NCI-H2227 (cell line): ENCODE measurements at regions not wholly inside any gene's neighbourhood (a gene's known extent, or its start where the extent isn't known, plus 50 kb on each side); places are given as distances from the start of the nearest gene placed in this dataset.

ENCODE experiments used
- DNase-seq: peaks from one replicate; lab custom pipeline; 2025; ENCODE audit not compliant: unreplicated experiment; lab: John Stamatoyannopoulos, UW

DNA sequence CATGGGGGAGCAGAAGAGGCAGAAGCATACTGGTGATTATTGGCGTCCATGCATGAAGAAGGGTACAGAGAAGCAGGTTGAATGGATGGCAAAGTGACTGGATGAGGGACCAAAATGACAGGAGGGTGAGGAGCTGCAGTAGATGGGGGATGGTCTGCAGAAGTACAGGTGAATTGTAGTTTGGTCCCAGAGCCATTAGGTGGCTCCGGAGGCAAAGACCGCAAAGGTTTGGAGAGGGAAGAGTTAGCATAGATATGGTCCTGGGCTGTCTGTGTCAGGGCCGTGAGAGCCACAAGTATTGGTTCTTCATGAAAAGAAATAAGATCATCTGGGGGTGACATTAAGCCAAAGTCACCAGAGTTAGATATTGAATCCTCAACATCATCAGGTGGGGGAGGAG lies 59.0 kb upstream of the ZNF726 start:
- no peak for DNase-seq

DNA sequence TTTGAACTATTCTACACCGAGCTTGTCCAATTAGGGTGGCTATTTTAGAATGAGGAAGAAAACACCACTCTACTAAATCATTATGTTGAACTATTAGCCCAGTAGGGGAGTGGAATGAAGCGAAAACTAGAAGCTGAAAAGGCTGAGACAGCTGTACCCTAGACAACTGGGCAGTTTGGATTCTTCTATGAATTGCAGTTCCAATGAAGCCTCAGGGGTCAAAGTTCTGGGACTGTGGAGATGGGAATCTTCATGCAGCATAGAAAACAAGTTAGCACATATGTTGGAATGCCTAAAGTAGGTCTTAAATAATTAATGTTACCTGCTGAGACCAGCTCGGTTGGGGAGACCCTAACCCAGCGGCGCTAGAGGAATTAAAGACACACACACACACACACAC lies 62.7 kb upstream of the ZNF726 start:
- no peak for DNase-seq

DNA sequence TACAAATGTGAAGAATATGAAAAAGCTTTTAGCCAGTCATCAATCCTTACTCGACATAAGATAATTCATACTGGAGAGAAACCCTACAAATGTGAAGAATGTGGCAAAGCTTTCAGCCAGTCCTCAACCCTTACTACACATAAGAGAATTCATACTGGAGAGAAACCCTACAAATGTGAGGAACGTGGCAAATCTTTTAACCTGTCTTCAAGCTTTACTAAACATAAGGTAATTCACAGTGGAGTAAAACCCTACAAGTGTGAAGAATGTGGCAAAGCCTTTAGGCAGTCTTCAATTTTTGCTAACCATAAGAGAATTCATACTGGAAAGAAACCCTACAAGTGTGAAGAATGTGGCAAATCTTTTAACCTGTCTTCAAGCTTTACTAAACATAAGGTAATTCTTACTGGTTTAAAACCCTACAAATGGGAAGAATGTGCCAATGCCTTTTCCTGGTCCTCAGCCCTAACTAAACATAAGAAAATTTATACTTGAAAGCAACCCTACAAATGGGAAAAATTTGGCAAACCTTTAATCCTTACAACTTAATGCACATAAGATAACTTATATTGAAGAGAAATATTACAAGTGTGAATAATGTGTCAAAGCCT lies 74.1 kb upstream of the ZNF681 start:
- DNase-seq, result no peak

GRCh38 chr19:23823952-23824389 lies 65.3 kb upstream of the ZNF681 start:
- DNase-seq, result no peak

DNA sequence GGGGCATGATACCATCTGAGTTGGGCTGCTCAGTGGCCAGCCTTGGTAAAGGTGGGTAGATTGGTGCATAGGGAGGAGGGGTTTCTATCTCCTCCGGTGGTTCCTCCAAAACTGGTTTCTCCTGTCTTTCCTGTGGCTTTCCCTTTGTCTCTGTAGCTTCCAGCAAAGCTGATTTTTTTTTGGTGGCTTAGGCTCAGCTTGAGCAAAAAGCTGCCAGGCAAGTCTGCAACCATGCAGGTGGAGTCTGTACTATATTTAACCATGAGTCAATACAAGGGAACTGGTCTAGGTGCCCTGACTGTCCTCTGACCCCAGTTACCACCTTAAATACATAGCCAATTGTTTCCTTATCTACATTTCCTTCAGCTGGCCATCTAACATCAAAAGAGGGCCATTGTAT lies 64.0 kb upstream of the ZNF681 start:
- no peak for DNase-seq

- DNase-seq, result peak; percentile 9
These were observed 58.8 kb upstream of the ZNF681 start for GRCh38 chr19:23817519-23817918.

DNA sequence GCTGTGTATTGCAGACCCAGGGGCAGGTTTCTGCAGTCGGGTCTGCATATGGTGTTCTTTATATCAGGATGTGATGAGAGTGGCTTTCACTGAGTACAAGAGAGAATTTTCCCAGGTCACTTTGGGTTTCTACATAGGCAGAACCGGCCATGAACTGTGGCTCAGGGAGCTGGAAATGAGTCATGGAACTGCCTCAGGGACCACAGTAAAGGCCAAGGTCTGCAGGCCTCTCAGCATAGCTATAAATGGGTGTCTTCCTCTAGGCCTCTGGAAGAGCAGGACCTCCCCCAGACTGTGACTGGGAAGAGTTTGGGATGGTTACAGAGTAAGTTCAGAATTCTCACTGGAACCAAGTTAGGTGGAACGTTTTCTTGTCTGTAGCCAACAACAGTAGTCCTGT lies 51.8 kb upstream of the ZNF681 start:
- no peak for DNase-seq
